ENCODE measurements at regions not wholly inside any gene's neighbourhood (a gene's known extent, or its start where the extent isn't known, plus 50 kb on each side); places are given as distances from the start of the nearest gene placed in this dataset.

GRCh38 chr22:27245056-27245455 is 556.5 kb downstream of the MN1 start:
- no peak overlapping the region for H3K4me3 ChIP-seq (ENCODE audit: low read length)
- peaks cover 55% of the 10 kb centered on the region for H3K27me3 ChIP-seq (replicated peaks; ENCODE audit: insufficient read depth, low read length)
- no peaks in the 10 kb centered on the region for H3K4me1 ChIP-seq (ENCODE audit: low read length)
- H3F3A ChIP-seq (ENCODE audit: insufficient read depth, low read length), result no peaks in the 10 kb centered on the region
- H3K4me2 ChIP-seq (ENCODE audit: low read depth, low read length), result no peak overlapping the region
- H3K36me3 ChIP-seq (replicated peaks; ENCODE audit: insufficient read depth, low read length), result no peaks in the 10 kb centered on the region
- H2AFZ ChIP-seq (ENCODE audit: low read length), result no peak overlapping the region
- H3K9ac ChIP-seq (ENCODE audit: low read length), result no peak overlapping the region
- H3K9me3 ChIP-seq (replicated peaks; ENCODE audit: insufficient read depth, low read length), result no peaks in the 10 kb centered on the region
- no peaks in the 10 kb centered on the region for H4K20me1 ChIP-seq (ENCODE audit: insufficient read depth, low read length)
- no peak for TF ChIP-seq CTCF (IDR thresholded peaks at IDR 0.05; ENCODE audit: low read length)
- no peak for TF ChIP-seq EZH2phosphoT487 (IDR thresholded peaks at IDR 0.05; ENCODE audit: low read length)
- TF ChIP-seq EZH2 (optimal IDR thresholded peaks at IDR 0.05; ENCODE audit: low read depth, low read length), result no peak
- H3K79me2 ChIP-seq (ENCODE audit: low read length), result no peaks in the 10 kb centered on the region
- DNase-seq, result no peak
- H3K27ac ChIP-seq (ENCODE audit: low read length), result no peak overlapping the region
- H3K9me2 ChIP-seq (replicated peaks; ENCODE audit: insufficient read depth, low read length), result no peaks in the 10 kb centered on the region

GRCh38 chr22:27246558-27246957 is 555.0 kb downstream of the MN1 start:
- no peak overlapping the region for H3K4me2 ChIP-seq (ENCODE audit: low read depth, low read length)
- H3K27me3 ChIP-seq (replicated peaks; ENCODE audit: insufficient read depth, low read length), result peaks cover 63% of the 10 kb centered on the region
- no peaks in the 10 kb centered on the region for H3K4me1 ChIP-seq (ENCODE audit: low read length)
- no peaks in the 10 kb centered on the region for H3K9me2 ChIP-seq (replicated peaks; ENCODE audit: insufficient read depth, low read length)
- no peaks in the 10 kb centered on the region for H3F3A ChIP-seq (ENCODE audit: insufficient read depth, low read length)
- no peaks in the 10 kb centered on the region for H3K36me3 ChIP-seq (replicated peaks; ENCODE audit: insufficient read depth, low read length)
- DNase-seq, result no peak
- H3K9ac ChIP-seq (ENCODE audit: low read length), result no peak overlapping the region
- H3K79me2 ChIP-seq (ENCODE audit: low read length), result no peaks in the 10 kb centered on the region
- no peaks in the 10 kb centered on the region for H4K20me1 ChIP-seq (ENCODE audit: insufficient read depth, low read length)
- H3K27ac ChIP-seq (ENCODE audit: low read length), result no peak overlapping the region
- no peaks in the 10 kb centered on the region for H3K9me3 ChIP-seq (replicated peaks; ENCODE audit: insufficient read depth, low read length)
- TF ChIP-seq EZH2phosphoT487 (IDR thresholded peaks at IDR 0.05; ENCODE audit: low read length), result no peak
- no peak for TF ChIP-seq CTCF (IDR thresholded peaks at IDR 0.05; ENCODE audit: low read length)
- TF ChIP-seq EZH2 (optimal IDR thresholded peaks at IDR 0.05; ENCODE audit: low read depth, low read length), result no peak
- no peak overlapping the region for H3K4me3 ChIP-seq (ENCODE audit: low read length)
- no peak overlapping the region for H2AFZ ChIP-seq (ENCODE audit: low read length)

GRCh38 chr22:27247701-27248434 is 553.7 kb downstream of the MN1 start:
- H4K20me1 ChIP-seq (ENCODE audit: insufficient read depth, low read length), result no peaks in the 10 kb centered on the region
- DNase-seq, result no peak
- H3K9me2 ChIP-seq (replicated peaks; ENCODE audit: insufficient read depth, low read length), result no peaks in the 10 kb centered on the region
- no peaks in the 10 kb centered on the region for H3K79me2 ChIP-seq (ENCODE audit: low read length)
- no peak overlapping the region for H3K4me2 ChIP-seq (ENCODE audit: low read depth, low read length)
- H3K27ac ChIP-seq (ENCODE audit: low read length), result no peak overlapping the region
- no peaks in the 10 kb centered on the region for H3K4me1 ChIP-seq (ENCODE audit: low read length)
- no peak overlapping the region for H3K9ac ChIP-seq (ENCODE audit: low read length)
- H3F3A ChIP-seq (ENCODE audit: insufficient read depth, low read length), result no peaks in the 10 kb centered on the region
- no peak overlapping the region for H2AFZ ChIP-seq (ENCODE audit: low read length)
- no peaks in the 10 kb centered on the region for H3K9me3 ChIP-seq (replicated peaks; ENCODE audit: insufficient read depth, low read length)
- H3K36me3 ChIP-seq (replicated peaks; ENCODE audit: insufficient read depth, low read length), result no peaks in the 10 kb centered on the region
- peaks cover 63% of the 10 kb centered on the region for H3K27me3 ChIP-seq (replicated peaks; ENCODE audit: insufficient read depth, low read length)
- H3K4me3 ChIP-seq (ENCODE audit: low read length), result no peak overlapping the region
- TF ChIP-seq EZH2 (optimal IDR thresholded peaks at IDR 0.05; ENCODE audit: low read depth, low read length), result no peak
- TF ChIP-seq EZH2phosphoT487 (IDR thresholded peaks at IDR 0.05; ENCODE audit: low read length), result no peak
- TF ChIP-seq CTCF (IDR thresholded peaks at IDR 0.05; ENCODE audit: low read length), result no peak

Measured in MM.1S (cell line).